NCI-H524 (cell line): ENCODE measurements at regions not wholly inside any gene's neighbourhood (a gene's known extent, or its start where the extent isn't known, plus 50 kb on each side); places are given as distances from the start of the nearest gene placed in this dataset.

Experiments
- DNase-seq, 2 experiments: peaks; one replicate each; lab custom pipeline; 2025; lab: John Stamatoyannopoulos, UW

DNA sequence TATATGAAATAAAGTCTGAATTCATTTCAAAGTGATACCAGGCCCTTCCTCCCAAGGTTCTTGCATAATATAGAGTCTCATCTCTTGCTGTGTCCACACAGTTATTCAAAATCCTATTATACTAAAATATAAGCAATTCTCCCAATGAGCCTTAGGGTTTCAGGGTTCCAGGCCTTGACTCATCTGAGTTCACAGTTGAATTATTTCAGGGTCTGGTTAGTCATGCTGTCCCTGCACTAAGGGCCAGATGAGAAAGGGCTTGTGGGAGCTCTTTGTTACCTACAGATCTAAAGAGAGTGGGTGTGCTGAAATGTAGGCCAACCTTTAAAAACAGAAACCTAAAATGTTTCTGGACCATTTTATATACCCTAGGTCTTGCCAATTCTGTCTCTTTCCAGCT, 337.5 kb upstream of the LRRC7 start:
- no peak for DNase-seq

GRCh38 chr1:69233463-69233862, 334.3 kb upstream of the LRRC7 start:
- DNase-seq, result no peak

DNA sequence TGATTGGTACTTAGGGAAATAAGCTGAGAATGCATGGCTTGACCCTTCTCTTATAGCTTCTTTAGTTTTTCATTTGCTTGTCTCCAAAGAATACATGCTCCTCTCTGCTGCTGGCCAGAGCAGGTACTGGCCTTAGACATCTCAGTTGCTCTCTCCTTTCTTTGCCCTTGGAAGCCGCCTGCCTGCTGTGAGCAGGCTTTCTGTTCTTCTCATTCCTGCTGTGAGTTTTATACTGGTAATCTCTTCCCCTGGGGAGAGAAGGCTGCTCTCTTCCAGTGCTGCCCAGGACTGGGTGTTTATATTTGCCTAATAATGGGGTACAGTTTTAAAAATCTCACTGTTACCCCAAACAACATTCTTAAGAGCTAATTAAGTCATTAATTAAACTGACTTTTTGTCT, 323.5 kb upstream of the LRRC7 start:
- DNase-seq, result no peak

DNA sequence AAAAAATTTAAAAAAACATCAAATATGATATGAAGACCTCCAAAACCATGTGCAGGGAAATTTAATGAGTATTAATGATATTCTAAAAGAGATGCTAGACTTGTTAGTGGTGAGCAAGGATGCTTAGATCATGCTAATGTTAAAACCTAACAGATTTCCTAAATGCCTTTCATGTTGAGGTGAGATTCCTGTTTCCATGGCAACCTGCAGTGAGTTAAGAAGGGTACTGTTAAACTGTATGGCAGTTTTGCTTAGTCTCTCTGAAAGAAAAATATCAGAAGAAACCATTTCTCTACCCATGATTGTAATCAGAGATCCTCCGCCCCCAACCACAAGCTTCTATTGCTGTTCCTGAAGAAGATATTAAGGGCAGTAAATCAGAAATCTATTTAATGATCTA, 321.6 kb upstream of the LRRC7 start:
- peak; percentile 11 to 44 for DNase-seq

DNA sequence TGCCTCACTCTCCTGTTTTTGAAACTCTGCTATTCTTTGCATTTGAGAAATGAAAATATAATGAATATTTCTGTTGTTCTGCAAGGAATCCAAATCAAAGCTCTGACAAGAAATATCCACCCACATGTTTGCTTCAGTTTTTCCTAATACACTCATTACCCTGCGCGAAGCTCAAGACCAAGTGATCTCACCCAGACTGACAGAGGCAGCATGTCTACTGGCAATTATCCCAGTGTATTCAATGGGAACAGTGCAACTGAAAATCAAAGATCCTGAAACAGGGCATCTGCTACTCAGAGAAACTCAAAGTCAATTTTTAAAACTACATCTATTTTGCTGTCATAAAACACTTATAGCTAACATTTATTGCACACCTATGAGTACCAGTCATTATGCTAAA, 321.0 kb upstream of the LRRC7 start:
- DNase-seq, result no peak

DNA sequence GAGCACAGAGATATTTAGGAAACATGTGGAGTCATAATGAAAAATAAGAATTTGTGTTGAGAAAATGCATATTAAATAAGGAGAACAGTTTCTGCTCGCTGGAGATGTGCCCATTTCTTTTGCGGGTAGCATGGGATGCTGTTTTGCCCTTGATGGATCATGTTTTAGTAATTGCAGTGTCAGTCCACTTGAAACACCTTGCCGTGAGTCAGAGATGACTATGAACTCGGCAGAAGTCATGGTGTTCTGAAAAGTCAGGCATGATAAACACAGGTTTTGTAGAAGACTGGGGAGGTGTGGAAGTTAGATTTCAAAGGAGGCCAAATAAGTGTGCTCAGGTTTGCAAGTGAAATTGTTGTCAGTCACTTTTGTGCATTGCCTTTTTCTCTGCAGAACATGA, 315.0 kb upstream of the LRRC7 start:
- no peak for DNase-seq

- DNase-seq, result no peak
Observed at GRCh38 chr1:69256036-69256435, 311.7 kb upstream of the LRRC7 start.

DNA sequence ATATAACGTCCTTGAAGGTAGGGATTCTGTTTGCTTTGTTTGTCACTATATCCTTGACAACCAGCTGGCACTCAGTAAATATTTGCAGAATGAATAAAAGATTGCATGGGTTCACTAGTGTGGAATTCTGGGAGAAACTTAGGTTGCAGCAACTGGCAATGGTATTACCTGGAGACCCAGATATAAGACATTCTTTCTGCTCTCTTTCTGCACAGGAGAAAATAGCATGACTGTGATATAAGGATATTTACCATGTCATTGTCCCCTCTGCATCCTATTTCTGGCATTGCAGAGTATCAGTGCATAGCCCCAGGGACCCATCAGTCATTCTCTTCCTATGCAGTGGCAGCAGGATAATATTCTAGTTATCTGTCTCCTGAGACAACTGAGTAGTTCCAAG, 308.9 kb upstream of the LRRC7 start:
- DNase-seq, result no peak

GRCh38 chr1:69263921-69264391, 303.8 kb upstream of the LRRC7 start:
- DNase-seq, result no peak

GRCh38 chr1:69269491-69269890, 298.2 kb upstream of the LRRC7 start:
- no peak for DNase-seq

- DNase-seq, result no peak
Observed at GRCh38 chr1:69271587-69272125, 296.1 kb upstream of the LRRC7 start.

DNA sequence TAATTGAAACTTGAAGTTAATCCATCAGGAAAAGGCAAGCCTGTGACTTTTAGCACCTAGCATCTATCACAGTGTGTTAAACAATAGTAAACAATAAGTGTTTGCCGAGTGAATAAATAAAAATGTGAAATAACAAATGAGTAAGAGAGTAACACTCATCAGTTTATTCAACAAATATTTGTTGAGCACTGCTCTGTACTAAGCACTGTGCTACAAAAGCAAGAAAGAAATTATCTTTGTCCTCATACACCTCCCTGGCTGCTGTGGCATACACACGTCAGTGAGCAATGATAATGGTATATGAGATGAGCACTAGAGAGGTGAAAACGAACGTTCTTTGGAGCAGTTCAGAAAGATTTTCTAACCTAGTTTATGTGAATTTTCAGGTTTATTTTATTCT, 295.0 kb upstream of the LRRC7 start:
- no peak for DNase-seq

GRCh38 chr1:69278923-69279322, 288.8 kb upstream of the LRRC7 start:
- no peak for DNase-seq

DNA sequence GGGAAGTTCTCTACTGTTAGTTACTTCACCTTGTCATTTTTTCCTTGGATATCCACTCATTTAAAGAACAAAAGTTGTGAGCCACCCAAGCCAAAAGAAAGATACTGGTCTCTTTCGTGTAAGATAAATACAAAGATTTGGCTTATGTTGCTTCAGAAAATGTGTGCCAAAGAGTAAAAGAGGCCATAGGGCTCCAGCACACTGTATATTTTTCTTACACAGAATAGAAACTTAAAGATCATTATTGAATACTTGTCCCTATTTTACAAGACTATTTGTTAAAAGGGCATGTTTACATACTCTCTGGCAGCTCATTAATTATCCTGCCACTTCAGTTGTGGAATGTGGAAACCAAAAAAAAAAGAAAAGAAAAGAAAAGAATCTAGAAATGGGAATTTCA, 284.2 kb upstream of the LRRC7 start:
- no peak for DNase-seq

GRCh38 chr1:69284508-69284907, 283.2 kb upstream of the LRRC7 start:
- no peak for DNase-seq

DNA sequence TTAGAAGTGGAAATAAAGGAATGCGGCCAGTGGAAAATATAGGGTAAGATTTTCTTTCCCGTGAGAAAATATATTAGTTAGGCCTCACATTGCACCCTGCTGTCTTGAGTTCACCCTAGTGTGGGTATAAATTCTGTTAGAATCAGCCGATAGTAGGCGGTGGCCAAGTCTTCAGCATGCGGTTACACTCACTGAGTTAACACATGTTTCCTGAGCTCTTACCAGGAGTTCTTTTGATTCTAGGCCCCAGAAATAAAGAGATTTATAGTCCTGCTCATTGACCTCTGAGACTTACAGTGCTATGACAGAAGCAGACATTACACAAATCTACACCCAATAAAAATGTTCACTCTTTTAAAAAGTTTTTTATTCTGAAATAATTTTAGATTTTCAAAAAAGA, 279.3 kb upstream of the LRRC7 start:
- no peak for DNase-seq

DNA sequence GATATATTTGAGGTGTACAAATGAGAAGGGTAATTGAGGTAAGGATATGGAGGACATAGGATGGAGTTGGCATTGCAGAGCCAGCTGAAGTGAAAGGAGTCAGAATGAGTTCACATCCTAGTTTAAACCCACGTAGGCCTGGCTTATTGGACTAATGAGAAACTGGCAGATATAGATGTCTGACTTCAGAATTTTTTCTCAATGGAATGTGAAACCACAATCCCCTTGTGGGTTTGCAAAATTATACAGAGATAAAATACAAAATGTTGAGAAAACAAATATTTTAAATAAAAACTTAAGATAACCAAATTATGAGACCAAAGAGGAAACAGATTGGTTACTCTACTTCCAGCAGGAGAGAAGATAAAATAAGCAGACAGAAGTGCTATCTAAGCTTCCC, 277.4 kb upstream of the LRRC7 start:
- DNase-seq, result no peak

GRCh38 chr1:69291541-69291940, 276.2 kb upstream of the LRRC7 start:
- no peak for DNase-seq

GRCh38 chr1:69292833-69293232, 274.9 kb upstream of the LRRC7 start:
- no peak for DNase-seq

DNA sequence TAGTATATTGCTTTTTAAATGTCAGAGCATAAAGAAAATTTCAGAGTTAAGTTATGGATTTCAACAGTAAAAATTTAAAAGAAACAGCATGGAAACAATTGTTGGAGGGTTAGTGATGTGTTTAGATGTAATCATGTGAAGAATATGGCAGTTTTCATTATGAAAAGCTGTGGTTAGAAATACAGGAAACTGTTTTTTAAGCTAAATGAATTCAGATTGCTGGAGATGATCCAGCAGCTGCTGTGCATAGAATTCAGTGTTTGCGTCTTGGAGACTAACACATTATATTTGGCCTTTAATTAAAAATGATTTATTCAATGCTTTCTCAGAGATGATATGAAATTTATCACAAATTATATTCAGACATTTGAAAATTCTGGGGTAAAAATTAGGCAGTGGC, 273.6 kb upstream of the LRRC7 start:
- no peak for DNase-seq

- no peak for DNase-seq
Observed at GRCh38 chr1:69295265-69295664, 272.5 kb upstream of the LRRC7 start.

DNA sequence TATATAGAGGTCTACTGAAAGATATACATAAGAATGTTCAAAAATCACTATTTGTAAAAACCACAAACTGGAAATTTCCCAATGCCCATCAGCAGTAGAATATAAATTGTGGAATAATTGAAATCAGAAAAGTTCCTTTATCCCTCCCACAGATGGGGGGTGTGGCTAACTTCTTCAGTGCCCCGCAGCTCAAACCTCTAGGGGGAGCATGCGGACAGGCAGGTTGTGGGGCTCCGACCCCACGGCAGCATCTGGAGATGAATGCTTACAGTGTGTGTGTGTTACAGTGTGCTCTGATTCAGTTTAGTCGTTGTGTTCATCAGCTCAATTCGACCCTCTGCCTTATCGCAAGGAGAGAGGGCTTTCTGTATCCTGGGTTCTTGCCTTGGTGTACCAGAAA, 262.1 kb upstream of the LRRC7 start:
- DNase-seq, result no peak

DNA sequence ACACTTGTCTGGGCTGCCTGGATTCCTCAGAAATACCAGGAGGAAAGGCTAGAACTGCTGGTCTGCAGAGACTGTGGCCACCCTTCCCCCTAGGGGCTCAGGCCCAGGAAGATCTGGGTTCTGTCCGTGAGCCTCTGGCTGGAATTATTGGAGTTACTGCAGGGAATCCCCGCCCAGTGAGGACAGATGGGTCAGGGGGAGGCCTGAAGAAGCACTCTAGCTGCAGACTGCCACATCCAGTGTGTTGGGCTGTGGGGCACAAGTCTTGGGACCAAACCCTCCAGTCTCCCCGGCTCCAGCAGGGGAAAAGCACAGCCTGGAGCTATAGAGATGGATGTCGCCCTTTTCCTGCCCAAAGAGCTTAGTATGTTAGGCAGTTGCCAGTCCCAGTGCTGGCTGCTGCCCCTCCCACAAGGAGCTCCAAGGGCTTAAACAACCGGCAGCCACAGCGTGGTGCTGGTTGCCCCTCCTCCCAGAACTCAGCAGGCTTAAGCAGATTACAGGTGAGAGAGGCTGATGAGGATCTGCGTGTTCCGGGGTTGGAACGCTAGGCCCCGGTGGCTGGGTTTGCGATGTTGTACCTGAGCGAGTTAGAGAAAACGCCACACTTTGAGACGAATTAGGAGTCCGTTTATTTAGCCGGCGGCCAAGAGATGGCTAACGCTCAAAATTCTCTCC, 255.5 kb upstream of the LRRC7 start:
- peak; percentile 1 to 34 for DNase-seq

DNA sequence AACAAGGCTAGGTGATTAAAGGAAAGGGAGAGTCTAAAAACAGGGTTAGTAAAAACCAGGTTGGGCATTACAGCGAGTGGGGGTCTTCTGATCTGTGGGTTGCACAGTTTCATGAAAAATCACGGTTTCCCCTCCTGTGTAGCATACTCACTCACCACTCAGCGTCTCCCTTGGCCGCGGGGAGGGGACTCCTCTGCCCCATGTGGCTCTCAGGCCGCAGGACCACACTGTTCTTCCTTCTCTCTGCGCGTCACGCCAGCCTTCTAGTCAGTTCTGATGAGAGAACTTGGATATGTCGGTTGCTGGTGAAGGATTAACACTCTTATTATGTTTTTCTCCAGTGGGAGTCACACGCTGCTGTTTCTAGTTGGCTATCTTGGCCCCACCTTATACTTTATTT, 254.6 kb upstream of the LRRC7 start:
- no peak for DNase-seq
